ENCODE measurements at regions not wholly inside any gene's neighbourhood (a gene's known extent, or its start where the extent isn't known, plus 50 kb on each side); places are given as distances from the start of the nearest gene placed in this dataset.
A peak's percentile ranks its signal among the peaks of the same experiment; 100 is the strongest.

DNA sequence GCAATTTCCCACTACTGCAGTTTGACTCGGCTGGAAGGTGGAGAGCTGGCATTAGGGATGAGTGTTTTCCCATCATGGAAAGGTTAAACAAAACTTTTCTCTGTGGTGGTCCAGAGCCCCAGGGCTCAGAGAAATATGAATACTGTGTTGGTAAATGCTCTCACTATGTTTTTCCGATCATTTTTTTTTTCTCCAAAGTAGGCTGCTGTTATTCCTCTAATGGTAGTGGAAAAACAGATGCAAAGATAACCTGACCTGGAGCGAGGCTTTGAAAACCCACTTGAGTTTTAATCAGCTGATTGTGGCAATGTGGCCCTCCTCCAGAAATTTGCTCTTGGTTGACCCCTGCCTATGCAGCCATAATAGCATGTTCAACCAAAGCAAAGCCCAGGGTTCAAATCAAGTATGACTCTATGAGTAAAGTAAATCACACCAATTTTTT lies 320.8 kb upstream of the CTNNB1 start:
- H3K4me1 Mint-ChIP-seq (ENCODE audit: unreplicated experiment), result peaks cover 7% of the 10 kb centered on the region
- no peaks in the 10 kb centered on the region for H3K9me3 Mint-ChIP-seq
- no peaks in the 10 kb centered on the region for H3K27me3 Mint-ChIP-seq
- H3K4me3 Mint-ChIP-seq, result no peak overlapping the region
- H3K36me3 Mint-ChIP-seq, result no peaks in the 10 kb centered on the region
- H3K27ac Mint-ChIP-seq, result no peak overlapping the region
- TF ChIP-seq, protein P1, sequence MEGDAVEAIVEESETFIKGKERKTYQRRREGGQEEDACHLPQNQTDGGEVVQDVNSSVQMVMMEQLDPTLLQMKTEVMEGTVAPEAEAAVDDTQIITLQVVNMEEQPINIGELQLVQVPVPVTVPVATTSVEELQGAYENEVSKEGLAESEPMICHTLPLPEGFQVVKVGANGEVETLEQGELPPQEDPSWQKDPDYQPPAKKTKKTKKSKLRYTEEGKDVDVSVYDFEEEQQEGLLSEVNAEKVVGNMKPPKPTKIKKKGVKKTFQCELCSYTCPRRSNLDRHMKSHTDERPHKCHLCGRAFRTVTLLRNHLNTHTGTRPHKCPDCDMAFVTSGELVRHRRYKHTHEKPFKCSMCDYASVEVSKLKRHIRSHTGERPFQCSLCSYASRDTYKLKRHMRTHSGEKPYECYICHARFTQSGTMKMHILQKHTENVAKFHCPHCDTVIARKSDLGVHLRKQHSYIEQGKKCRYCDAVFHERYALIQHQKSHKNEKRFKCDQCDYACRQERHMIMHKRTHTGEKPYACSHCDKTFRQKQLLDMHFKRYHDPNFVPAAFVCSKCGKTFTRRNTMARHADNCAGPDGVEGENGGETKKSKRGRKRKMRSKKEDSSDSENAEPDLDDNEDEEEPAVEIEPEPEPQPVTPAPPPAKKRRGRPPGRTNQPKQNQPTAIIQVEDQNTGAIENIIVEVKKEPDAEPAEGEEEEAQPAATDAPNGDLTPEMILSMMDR (conservative IDR thresholded peaks at IDR 0.05), result no peak
- no peak for DNase-seq (ENCODE audit: extremely low spot score, unreplicated experiment)

DNA sequence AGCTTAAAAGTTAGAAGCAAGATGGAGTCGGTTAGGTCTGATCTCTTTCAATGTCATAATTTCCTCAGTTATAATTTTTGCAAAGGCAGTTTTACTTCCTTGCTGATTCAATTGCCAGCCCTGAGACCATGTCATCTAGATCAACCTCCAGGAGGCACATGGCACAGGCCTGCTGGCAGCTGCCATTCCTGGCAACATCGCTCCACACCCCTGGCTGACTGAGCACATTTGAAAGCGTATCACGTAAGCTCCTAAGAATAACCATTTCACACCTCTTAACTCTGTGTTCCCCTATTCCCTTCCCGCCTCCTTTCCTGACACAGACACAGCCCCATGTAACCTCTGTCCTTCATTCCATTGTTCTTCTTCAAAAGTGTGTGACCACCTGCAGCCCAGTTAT lies 313.9 kb upstream of the CTNNB1 start:
- TF ChIP-seq, protein P1 (conservative IDR thresholded peaks at IDR 0.05), result no peak
- Mint-ChIP-seq H3K9me3 (peaks cover 9% of the 10 kb centered on the region), H3K27me3 (no peaks in the 10 kb centered on the region), H3K27ac (peak overlapping the region; percentile 62), H3K36me3 (no peaks in the 10 kb centered on the region), H3K4me3 (peak overlapping the region; percentile 12), H3K4me1 (ENCODE audit: unreplicated experiment) (peaks cover 28% of the 10 kb centered on the region)
- no peak for DNase-seq (ENCODE audit: extremely low spot score, unreplicated experiment)

DNA sequence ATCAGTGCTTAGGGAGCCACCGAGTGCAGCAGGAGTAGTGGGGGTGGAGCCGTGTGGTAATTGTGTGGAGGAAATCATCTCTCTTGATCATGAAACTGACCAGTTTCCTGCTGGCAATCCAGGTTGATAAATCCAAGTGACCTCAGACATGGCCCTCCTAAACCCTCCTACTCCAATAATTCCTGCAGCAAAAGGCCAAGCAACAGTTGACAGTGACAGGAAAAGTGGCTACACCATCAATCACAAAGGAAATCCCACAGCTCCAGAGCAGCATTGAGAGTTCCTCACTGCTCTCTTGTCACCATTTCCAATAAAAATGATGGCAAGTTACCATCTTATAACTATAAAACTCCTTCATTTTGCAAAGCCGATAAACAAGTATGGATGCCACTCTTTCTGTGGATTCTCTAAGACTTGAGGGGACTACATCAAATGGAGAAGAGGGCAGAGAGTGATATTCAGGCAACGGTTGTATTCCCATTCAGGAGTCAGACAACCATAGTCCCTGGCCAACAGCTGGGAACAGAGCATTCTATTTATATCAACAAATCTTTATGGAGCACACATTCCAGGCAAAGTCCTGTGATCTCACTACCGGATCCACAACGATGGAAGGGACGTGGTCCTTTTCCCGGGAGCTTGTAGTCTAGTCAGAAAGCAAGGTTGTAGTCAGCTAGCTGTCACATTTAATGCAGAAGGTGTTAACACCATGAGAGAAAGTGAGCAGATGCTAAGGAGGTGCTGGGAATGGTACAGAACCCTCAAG lies 312.5 kb upstream of the CTNNB1 start:
- Mint-ChIP-seq H3K4me3 (no peak overlapping the region), H3K27ac (no peak overlapping the region), H3K27me3 (no peaks in the 10 kb centered on the region), H3K36me3 (no peaks in the 10 kb centered on the region), H3K9me3 (peaks cover 9% of the 10 kb centered on the region), H3K4me1 (ENCODE audit: unreplicated experiment) (peaks cover 28% of the 10 kb centered on the region)
- TF ChIP-seq, protein P1 (conservative IDR thresholded peaks at IDR 0.05), result no peak
- no peak for DNase-seq (ENCODE audit: extremely low spot score, unreplicated experiment)

DNA sequence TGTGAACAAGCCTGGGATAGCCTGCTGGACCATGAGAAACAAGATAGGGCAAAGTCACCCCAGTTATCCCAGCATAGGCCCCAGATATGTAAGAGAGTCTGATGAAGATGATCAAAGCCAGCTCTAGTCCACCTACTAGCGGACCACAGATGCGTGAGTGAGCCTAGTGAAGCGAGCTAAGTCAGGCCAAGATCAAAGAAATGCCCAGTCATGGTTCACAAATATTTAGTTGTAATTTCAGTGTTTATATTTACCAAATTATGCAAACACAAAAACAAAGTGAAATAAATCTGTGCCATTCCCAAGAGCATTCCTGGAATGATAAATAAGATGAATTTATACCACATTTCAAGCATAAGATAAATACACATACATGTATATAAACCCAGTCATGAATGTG lies 308.1 kb upstream of the CTNNB1 start:
- Mint-ChIP-seq H3K36me3 (no peaks in the 10 kb centered on the region), H3K4me3 (no peak overlapping the region), H3K4me1 (ENCODE audit: unreplicated experiment) (peaks cover 16% of the 10 kb centered on the region), H3K27me3 (no peaks in the 10 kb centered on the region), H3K9me3 (peaks cover 5% of the 10 kb centered on the region), H3K27ac (no peak overlapping the region)
- TF ChIP-seq, protein P1 (conservative IDR thresholded peaks at IDR 0.05), result no peak
- no peak for DNase-seq (ENCODE audit: extremely low spot score, unreplicated experiment)

DNA sequence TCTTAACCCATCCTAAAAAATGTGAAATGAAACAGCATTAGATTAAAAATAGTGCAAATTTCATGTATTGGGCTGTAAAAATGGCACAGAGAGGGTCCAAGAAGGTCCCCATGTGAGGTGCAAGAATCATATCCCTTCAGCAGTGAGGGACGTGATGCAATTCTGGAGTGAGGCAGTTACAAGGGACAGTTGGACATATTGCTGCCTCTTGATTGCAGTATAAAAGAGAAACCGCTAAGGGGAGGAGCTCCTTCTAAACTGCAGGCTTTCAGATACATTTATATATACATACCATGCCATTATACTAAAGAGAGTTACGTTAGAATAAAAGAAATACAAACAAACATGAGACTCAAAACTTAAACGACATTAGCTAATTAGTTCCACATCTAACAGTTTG lies 304.2 kb upstream of the CTNNB1 start:
- Mint-ChIP-seq H3K9me3 (peaks cover 9% of the 10 kb centered on the region), H3K4me3 (no peak overlapping the region), H3K36me3 (no peaks in the 10 kb centered on the region), H3K27ac (no peak overlapping the region), H3K27me3 (no peaks in the 10 kb centered on the region), H3K4me1 (ENCODE audit: unreplicated experiment) (no peaks in the 10 kb centered on the region)
- DNase-seq (ENCODE audit: extremely low spot score, unreplicated experiment), result no peak
- TF ChIP-seq, protein P1 (conservative IDR thresholded peaks at IDR 0.05), result no peak

All from type B pancreatic cell (in vitro differentiated cells).